ENCODE measurements at regions not wholly inside any gene's neighbourhood (a gene's known extent, or its start where the extent isn't known, plus 50 kb on each side); places are given as distances from the start of the nearest gene placed in this dataset.

DNA sequence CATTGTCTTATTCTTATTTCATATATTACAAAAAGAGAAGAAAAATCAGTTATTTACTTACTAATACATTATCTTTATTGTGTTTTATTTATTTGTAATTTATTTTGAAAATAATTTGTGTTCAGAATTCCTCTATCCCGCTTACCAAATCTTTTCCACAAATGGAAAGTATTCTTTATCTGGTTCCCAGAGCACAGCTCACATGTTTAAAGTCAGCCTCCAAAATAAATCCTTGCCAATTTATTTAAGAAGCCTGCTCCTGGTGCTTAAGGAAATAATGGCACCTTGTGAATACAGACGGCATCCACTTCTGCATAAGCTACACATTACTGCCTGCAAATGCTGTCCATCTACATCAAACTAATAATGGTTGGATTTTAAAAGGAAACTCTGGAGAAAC, 435.4 kb downstream of the MTRR start:
- TF ChIP-seq POLR2AphosphoS5 (IDR thresholded peaks at IDR 0.05): no peak
- no peak for TF ChIP-seq EZH2 (IDR thresholded peaks at IDR 0.05; ENCODE audit: borderline replicate concordance, insufficient read depth, low read length, poor library complexity, severe bottlenecking)
- TF ChIP-seq, protein P1, sequence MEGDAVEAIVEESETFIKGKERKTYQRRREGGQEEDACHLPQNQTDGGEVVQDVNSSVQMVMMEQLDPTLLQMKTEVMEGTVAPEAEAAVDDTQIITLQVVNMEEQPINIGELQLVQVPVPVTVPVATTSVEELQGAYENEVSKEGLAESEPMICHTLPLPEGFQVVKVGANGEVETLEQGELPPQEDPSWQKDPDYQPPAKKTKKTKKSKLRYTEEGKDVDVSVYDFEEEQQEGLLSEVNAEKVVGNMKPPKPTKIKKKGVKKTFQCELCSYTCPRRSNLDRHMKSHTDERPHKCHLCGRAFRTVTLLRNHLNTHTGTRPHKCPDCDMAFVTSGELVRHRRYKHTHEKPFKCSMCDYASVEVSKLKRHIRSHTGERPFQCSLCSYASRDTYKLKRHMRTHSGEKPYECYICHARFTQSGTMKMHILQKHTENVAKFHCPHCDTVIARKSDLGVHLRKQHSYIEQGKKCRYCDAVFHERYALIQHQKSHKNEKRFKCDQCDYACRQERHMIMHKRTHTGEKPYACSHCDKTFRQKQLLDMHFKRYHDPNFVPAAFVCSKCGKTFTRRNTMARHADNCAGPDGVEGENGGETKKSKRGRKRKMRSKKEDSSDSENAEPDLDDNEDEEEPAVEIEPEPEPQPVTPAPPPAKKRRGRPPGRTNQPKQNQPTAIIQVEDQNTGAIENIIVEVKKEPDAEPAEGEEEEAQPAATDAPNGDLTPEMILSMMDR (IDR thresholded peaks at IDR 0.05; ENCODE audit: poor library complexity, severe bottlenecking): no peak
- no peaks in the 10 kb centered on the region for H3K36me3 ChIP-seq (ENCODE audit: insufficient read depth, low read length)
- H3K9me3 ChIP-seq (ENCODE audit: low read length): no peaks in the 10 kb centered on the region
- no peaks in the 10 kb centered on the region for H3F3A ChIP-seq (ENCODE audit: insufficient read depth, low read length, poor library complexity, severe bottlenecking)
- H3K27me3 ChIP-seq (ENCODE audit: insufficient read depth, low read depth, low read length): no peaks in the 10 kb centered on the region
- H3K79me2 ChIP-seq (replicated peaks; ENCODE audit: insufficient read depth, low read length): no peaks in the 10 kb centered on the region
- H3K4me2 ChIP-seq (ENCODE audit: low read length): no peak overlapping the region
- no peak overlapping the region for H3K4me3 ChIP-seq (ENCODE audit: low read length)
- no peak overlapping the region for H2AFZ ChIP-seq (ENCODE audit: low read depth, low read length)
- no peaks in the 10 kb centered on the region for H4K20me1 ChIP-seq (ENCODE audit: insufficient read depth)
- H3K9me2 ChIP-seq (ENCODE audit: insufficient read depth, low read length): no peaks in the 10 kb centered on the region
- no peak overlapping the region for H3K27ac ChIP-seq (ENCODE audit: low read length)
- H3K9ac ChIP-seq (ENCODE audit: low read length): no peak overlapping the region

DNA sequence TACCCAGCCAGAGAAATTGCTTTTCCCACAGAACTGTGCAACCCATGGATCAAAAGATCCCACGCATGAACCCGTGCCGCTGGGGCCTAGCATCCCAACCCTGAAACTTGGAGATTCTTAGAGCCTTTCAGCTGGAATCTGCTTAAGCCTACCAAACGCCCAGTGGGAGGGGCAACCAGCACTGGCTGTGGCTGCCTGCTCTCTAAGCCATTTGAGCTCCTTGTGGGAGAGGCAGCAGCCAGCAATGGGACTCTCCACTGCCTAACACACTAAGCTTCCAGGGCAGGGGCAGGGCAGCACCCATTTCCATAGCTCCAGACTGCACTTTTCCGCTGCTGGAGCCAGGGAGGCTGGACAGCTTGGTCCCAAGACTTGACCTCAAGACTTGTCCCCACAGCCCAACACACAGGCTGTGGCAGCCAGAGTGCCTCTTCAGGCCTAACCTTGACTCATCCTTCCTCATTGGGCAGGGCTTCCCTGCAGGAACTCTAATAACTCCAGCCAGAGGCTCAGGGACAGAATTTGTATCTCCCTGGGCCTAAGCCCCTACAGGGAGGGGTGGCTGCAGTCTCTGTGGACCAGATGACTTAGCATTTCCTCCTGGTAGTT, 437.4 kb downstream of the MTRR start:
- Histone ChIP-seq H3K9me3 (ENCODE audit: low read length) (no peaks in the 10 kb centered on the region), H3K9ac (ENCODE audit: low read length) (no peak overlapping the region), H3K4me3 (ENCODE audit: low read length) (no peak overlapping the region), H3K36me3 (ENCODE audit: insufficient read depth, low read length) (no peaks in the 10 kb centered on the region), H3K9me2 (ENCODE audit: insufficient read depth, low read length) (no peaks in the 10 kb centered on the region), H3K79me2 (replicated peaks; ENCODE audit: insufficient read depth, low read length) (no peaks in the 10 kb centered on the region), H3K4me2 (ENCODE audit: low read length) (no peak overlapping the region), H3F3A (ENCODE audit: insufficient read depth, low read length, poor library complexity, severe bottlenecking) (no peaks in the 10 kb centered on the region), H4K20me1 (ENCODE audit: insufficient read depth) (no peaks in the 10 kb centered on the region), H3K27ac (ENCODE audit: low read length) (no peak overlapping the region), H3K27me3 (ENCODE audit: insufficient read depth, low read depth, low read length) (no peaks in the 10 kb centered on the region), H2AFZ (ENCODE audit: low read depth, low read length) (no peak overlapping the region)
- no peak for TF ChIP-seq SMC3 (conservative IDR thresholded peaks at IDR 0.05; ENCODE audit: poor library complexity)

DNA sequence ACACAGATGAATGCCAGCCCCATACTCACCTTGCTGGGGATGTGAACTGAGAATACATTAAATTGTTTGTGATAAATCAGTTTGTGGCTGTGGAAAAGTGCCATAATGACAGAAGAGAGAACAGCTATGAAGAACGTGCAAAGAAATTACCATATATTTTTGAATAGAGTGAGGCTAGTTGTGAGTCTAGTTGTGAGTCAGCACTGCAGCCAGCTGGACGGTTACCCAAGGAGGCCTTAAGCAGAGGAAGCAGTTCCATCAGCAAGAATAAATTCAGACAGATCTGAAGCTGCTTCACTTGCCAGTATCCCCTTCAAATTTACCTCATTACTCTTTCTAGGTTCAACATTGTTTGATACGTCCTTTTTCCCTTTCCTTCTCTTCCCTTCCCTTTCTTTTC, 446.0 kb downstream of the MTRR start:
- Histone ChIP-seq H3K9me3 (ENCODE audit: low read length) (no peaks in the 10 kb centered on the region), H3K27ac (ENCODE audit: low read length) (no peak overlapping the region), H3K4me3 (ENCODE audit: low read length) (no peak overlapping the region), H3K4me2 (ENCODE audit: low read length) (no peak overlapping the region), H2AFZ (ENCODE audit: low read depth, low read length) (no peak overlapping the region), H3F3A (ENCODE audit: insufficient read depth, low read length, poor library complexity, severe bottlenecking) (no peaks in the 10 kb centered on the region), H4K20me1 (ENCODE audit: insufficient read depth) (no peaks in the 10 kb centered on the region), H3K9me2 (ENCODE audit: insufficient read depth, low read length) (no peaks in the 10 kb centered on the region), H3K79me2 (replicated peaks; ENCODE audit: insufficient read depth, low read length) (no peaks in the 10 kb centered on the region), H3K36me3 (ENCODE audit: insufficient read depth, low read length) (no peaks in the 10 kb centered on the region), H3K27me3 (ENCODE audit: insufficient read depth, low read depth, low read length) (no peaks in the 10 kb centered on the region), H3K9ac (ENCODE audit: low read length) (no peak overlapping the region)
- no peak for TF ChIP-seq TAF1 (IDR thresholded peaks at IDR 0.05; ENCODE audit: low read depth)
- TF ChIP-seq RAD21 (conservative IDR thresholded peaks at IDR 0.05): no peak
- TF ChIP-seq, protein P2, sequence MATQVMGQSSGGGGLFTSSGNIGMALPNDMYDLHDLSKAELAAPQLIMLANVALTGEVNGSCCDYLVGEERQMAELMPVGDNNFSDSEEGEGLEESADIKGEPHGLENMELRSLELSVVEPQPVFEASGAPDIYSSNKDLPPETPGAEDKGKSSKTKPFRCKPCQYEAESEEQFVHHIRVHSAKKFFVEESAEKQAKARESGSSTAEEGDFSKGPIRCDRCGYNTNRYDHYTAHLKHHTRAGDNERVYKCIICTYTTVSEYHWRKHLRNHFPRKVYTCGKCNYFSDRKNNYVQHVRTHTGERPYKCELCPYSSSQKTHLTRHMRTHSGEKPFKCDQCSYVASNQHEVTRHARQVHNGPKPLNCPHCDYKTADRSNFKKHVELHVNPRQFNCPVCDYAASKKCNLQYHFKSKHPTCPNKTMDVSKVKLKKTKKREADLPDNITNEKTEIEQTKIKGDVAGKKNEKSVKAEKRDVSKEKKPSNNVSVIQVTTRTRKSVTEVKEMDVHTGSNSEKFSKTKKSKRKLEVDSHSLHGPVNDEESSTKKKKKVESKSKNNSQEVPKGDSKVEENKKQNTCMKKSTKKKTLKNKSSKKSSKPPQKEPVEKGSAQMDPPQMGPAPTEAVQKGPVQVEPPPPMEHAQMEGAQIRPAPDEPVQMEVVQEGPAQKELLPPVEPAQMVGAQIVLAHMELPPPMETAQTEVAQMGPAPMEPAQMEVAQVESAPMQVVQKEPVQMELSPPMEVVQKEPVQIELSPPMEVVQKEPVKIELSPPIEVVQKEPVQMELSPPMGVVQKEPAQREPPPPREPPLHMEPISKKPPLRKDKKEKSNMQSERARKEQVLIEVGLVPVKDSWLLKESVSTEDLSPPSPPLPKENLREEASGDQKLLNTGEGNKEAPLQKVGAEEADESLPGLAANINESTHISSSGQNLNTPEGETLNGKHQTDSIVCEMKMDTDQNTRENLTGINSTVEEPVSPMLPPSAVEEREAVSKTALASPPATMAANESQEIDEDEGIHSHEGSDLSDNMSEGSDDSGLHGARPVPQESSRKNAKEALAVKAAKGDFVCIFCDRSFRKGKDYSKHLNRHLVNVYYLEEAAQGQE (IDR thresholded peaks at IDR 0.05; ENCODE audit: borderline replicate concordance): no peak
- TF ChIP-seq EZH2 (IDR thresholded peaks at IDR 0.05; ENCODE audit: borderline replicate concordance, insufficient read depth, low read length, poor library complexity, severe bottlenecking): no peak
- no peak for TF ChIP-seq EP300 (conservative IDR thresholded peaks at IDR 0.05; ENCODE audit: poor library complexity, severe bottlenecking)
- TF ChIP-seq, protein P1 (IDR thresholded peaks at IDR 0.05; ENCODE audit: poor library complexity, severe bottlenecking): no peak
- no peak for TF ChIP-seq POLR2AphosphoS5 (IDR thresholded peaks at IDR 0.05)
- TF ChIP-seq MXI1 (conservative IDR thresholded peaks at IDR 0.05; ENCODE audit: poor library complexity, severe bottlenecking): no peak
- TF ChIP-seq SMC3 (conservative IDR thresholded peaks at IDR 0.05; ENCODE audit: poor library complexity): no peak

All from neural cell (in vitro differentiated cells).